NCI-H1105 treated with DMSO at 0.1 percent for 48 hours (cell line): ENCODE measurements at regions not wholly inside any gene's neighbourhood (a gene's known extent, or its start where the extent isn't known, plus 50 kb on each side); places are given as distances from the start of the nearest gene placed in this dataset.
"Not testable (repeated sequence)": the region's sequence is repeated elsewhere in the genome, so short reads cannot be mapped to it uniquely, and the experiment has no call there.

Source experiments
- DNase-seq: peaks from one replicate; lab custom pipeline; 2025; lab: John Stamatoyannopoulos, UW

- no peak for DNase-seq
Observed at GRCh38 chr14:37991027-37991426, 216.7 kb upstream of the SSTR1 start.

GRCh38 chr14:37992499-37992898 is 215.2 kb upstream of the SSTR1 start:
- no peak for DNase-seq

- no peak for DNase-seq
Observed at GRCh38 chr14:37994846-37995372, 212.8 kb upstream of the SSTR1 start.

- DNase-seq = no peak
Observed at GRCh38 chr14:37997017-37997416, 210.7 kb upstream of the SSTR1 start.

- no peak for DNase-seq
Observed at GRCh38 chr14:38000340-38000739, 207.4 kb upstream of the SSTR1 start.

- no peak for DNase-seq
Observed at GRCh38 chr14:38001501-38001900, 206.2 kb upstream of the SSTR1 start.

GRCh38 chr14:38003746-38004609 is 203.7 kb upstream of the SSTR1 start:
- DNase-seq = no peak

GRCh38 chr14:38004610-38004879 is 203.2 kb upstream of the SSTR1 start:
- DNase-seq = no peak

GRCh38 chr14:38011156-38011555 is 196.5 kb upstream of the SSTR1 start:
- DNase-seq = not testable (repeated sequence)

- no peak for DNase-seq
Observed at GRCh38 chr14:38012056-38012455, 195.6 kb upstream of the SSTR1 start.

- DNase-seq = no peak
Observed at GRCh38 chr14:38016497-38016896, 191.2 kb upstream of the SSTR1 start.

- DNase-seq = no peak
Observed at GRCh38 chr14:38021861-38022260, 185.8 kb upstream of the SSTR1 start.

- DNase-seq = no peak
Observed at GRCh38 chr14:38022775-38023174, 184.9 kb upstream of the SSTR1 start.

- DNase-seq = no peak
Observed at GRCh38 chr14:38038171-38038570, 169.5 kb upstream of the SSTR1 start.

GRCh38 chr14:38038986-38039385 is 168.7 kb upstream of the SSTR1 start:
- DNase-seq = peak; percentile 70

GRCh38 chr14:38039496-38039895 is 168.2 kb upstream of the SSTR1 start:
- DNase-seq = no peak

GRCh38 chr14:38040411-38040810 is 167.3 kb upstream of the SSTR1 start:
- DNase-seq = no peak

GRCh38 chr14:38042322-38042721 is 165.4 kb upstream of the SSTR1 start:
- DNase-seq = no peak

GRCh38 chr14:38044710-38045109 is 163.0 kb upstream of the SSTR1 start:
- no peak for DNase-seq

GRCh38 chr14:38045461-38045860 is 162.2 kb upstream of the SSTR1 start:
- no peak for DNase-seq

GRCh38 chr14:38046160-38046559 is 161.5 kb upstream of the SSTR1 start:
- DNase-seq = no peak

GRCh38 chr14:38047195-38047902 is 160.4 kb upstream of the SSTR1 start:
- no peak for DNase-seq

GRCh38 chr14:38053666-38054065 is 154.0 kb upstream of the SSTR1 start:
- no peak for DNase-seq
